HFF-Myc (cell line): ENCODE measurements at regions not wholly inside any gene's neighbourhood (a gene's known extent, or its start where the extent isn't known, plus 50 kb on each side); places are given as distances from the start of the nearest gene placed in this dataset.

Experiments
- DNase-seq: peaks from one replicate; pipeline ENCODE4 v3.0.0-alpha.2; 2011; ENCODE audit warnings: low read depth; ENCODE audit errors: extremely low read depth
- H3K4me3 ChIP-seq: replicated peaks from 2 replicates; pipeline ENCODE4 v1.5.1; 2011; ENCODE audit warnings: low read depth, mild to moderate bottlenecking, control low read depth, low read length
- CTCF ChIP-seq: IDR thresholded peaks from 2 replicates; pipeline ENCODE4 v1.5.1; 2012; ENCODE audit warnings: mild to moderate bottlenecking, low read depth, low read length, control low read depth; ENCODE audit errors: missing control alignments

- no peak for TF ChIP-seq CTCF
- no peak overlapping the region for H3K4me3 ChIP-seq
- DNase-seq, result no peak
Measured at GRCh38 chrX:68897118-68897945, 68.5 kb downstream of the EFNB1 start.

- no peak for DNase-seq
- H3K4me3 ChIP-seq, result no peak overlapping the region
- TF ChIP-seq CTCF, result no peak
Measured at GRCh38 chrX:68896581-68896980, 67.8 kb downstream of the EFNB1 start.

- DNase-seq, result no peak
- no peak overlapping the region for H3K4me3 ChIP-seq
- TF ChIP-seq CTCF, result no peak
Measured at GRCh38 chrX:68895778-68896177, 67.0 kb downstream of the EFNB1 start.

GRCh38 chrX:68895341-68895755, 66.5 kb downstream of the EFNB1 start:
- H3K4me3 ChIP-seq, result no peak overlapping the region
- no peak for DNase-seq
- no peak for TF ChIP-seq CTCF

GRCh38 chrX:68894513-68895340, 65.9 kb downstream of the EFNB1 start:
- DNase-seq, result no peak
- H3K4me3 ChIP-seq, result no peak overlapping the region
- TF ChIP-seq CTCF, result no peak

- TF ChIP-seq CTCF, result no peak
- H3K4me3 ChIP-seq, result no peak overlapping the region
- DNase-seq, result no peak
Measured at GRCh38 chrX:68894142-68894512, 65.3 kb downstream of the EFNB1 start.
